NCI-H2081 (cell line): ENCODE measurements at regions not wholly inside any gene's neighbourhood (a gene's known extent, or its start where the extent isn't known, plus 50 kb on each side); places are given as distances from the start of the nearest gene placed in this dataset.

Experiments
- DNase-seq, 2 experiments: peaks; one replicate each; lab custom pipeline; 2025; lab: John Stamatoyannopoulos, UW

DNA sequence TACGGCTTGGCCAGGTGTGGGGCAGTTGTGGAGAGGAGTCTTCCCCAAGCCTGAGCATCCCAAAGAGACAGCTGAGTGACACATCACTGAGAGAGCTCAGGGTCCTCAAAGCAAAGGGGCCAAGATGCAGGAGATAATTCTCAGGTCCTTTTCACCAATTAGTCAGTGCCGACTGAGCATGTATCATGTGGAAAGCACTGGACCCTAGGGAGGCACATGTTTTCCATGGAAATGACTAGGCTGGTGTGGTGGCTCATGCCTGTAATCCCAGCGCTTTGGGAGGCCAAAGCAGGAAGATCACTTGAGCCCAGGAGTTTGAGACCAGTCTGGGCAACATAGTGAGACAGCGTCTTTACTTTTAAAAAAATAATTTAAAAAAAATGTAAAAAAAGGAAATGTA is 67.3 kb upstream of the PRPS1 start:
- DNase-seq, result no peak

DNA sequence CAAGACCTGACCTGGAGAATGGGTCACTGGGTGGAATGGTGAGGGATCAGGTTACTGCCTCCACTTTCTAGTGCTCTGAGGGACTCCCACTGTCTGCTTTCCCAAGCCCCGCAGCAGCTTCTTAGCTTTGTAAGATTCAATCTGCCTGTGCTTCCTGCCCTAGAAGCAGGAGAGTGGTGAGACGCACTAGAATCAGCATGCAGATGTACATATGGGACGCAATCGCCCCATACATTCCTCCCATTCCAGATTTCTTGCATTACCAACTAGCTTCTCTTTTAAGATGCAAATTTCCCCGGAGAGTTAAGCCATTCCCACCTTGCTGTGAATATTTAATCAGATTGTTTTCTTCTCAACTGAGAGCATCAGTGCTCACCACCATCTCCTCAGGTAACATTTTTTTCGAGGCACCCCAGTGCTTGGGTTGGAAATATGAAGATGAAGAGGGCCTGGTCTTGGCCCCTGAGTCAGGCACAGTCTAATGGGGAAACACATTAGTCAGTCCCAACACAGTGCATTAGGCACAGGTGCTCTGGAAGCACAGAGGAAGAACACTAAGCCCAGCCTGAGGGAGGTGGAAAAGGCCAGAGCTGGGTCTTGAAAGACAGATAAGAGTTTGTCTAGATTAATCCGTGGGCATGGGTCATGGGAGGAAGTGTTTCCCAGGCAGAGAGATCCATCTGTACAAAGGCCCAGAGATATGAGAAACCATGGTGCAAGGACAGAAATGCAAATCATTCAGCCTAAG is 66.7 kb upstream of the PRPS1 start:
- DNase-seq, result no peak

DNA sequence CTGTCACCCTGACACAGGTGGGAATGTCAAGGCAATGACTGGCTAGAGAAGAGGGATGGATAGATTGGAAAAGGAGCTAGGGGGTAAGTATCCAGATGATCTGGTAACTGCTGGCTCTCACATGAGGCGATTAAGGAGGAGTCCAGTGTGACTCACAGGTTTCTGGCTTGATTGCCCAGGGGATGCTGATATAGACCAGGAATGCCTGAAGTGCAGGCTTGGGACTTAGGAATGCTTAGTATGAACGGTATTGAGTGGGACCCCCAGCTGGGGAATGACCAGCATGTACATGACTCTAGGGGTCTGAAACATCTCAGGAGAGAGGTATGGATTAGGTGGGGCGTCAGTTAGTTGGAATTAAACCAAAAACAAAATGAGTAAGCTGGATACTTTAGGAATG is 65.8 kb upstream of the PRPS1 start:
- no peak for DNase-seq

DNA sequence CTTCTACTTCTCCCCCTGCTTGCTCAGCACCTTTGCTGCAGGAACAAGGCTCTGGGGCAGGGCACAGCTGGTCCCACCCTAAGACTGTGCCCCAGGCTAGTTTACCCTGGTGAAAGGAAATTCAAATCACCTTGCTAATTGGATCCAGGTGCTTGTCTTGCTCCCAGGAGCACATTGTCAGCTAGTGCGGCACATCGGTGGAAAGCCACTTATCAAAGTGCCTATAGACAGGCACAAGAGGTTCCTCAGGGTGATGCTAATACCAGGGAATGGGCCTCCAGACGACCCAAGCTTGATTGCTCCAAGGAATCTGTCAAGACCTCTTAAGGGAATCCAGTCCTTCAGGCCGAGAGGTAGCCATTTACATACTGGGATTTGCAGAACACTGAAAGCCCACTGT is 64.5 kb upstream of the PRPS1 start:
- DNase-seq, result peak; percentile 56 to 72

DNA sequence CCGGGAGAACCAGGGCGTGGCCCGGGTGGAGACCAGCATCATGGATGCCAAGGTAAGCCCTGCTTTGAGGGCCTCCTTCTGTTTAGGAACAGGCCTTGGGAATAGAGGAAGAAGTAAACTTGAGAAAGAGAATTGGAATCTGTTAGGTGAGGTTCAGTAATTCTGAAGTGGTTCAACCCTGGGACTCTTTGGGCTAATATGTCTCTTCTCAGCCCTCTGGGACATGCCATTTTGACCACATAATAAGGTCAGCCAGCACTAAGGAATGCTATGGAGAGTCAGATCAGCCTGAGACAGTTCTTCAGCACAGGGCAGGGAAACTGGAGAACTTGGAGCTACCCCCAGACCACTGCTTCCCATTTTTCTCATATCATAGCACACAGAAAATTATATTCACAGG is 63.3 kb upstream of the PRPS1 start:
- no peak for DNase-seq

DNA sequence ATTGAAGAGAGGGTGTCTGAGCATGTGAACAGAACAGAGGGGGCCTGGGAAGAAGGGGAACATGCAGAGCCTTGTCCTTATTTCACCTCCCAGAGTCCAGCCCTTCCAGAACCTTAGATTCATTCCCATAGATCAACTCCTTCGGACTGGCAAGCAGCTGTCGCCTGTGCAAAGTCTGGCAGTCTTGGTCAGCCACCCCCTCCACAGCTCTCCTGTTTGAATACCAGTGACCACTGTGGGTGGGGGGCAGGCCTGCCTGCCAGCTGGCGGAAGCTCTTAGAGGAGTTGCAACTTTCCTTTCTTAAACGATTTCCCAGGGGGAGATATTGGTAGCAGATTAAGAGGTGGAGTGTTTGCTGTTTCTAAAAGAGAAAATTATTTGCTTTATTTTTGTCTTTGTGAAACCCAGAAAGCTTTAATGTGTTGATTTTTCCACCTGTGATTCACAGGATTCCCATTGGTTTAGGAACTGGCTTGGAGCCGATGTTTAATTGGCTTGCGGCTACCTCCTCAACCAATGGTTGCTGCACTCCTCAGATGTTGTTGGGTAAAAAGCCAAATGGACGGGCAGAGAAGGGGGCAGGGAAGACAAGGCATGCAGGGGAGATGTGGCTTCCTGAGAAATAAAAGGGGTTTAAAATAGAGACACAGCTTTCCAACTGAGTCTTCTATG is 62.2 kb upstream of the PRPS1 start:
- peak; percentile 60 to 78 for DNase-seq

DNA sequence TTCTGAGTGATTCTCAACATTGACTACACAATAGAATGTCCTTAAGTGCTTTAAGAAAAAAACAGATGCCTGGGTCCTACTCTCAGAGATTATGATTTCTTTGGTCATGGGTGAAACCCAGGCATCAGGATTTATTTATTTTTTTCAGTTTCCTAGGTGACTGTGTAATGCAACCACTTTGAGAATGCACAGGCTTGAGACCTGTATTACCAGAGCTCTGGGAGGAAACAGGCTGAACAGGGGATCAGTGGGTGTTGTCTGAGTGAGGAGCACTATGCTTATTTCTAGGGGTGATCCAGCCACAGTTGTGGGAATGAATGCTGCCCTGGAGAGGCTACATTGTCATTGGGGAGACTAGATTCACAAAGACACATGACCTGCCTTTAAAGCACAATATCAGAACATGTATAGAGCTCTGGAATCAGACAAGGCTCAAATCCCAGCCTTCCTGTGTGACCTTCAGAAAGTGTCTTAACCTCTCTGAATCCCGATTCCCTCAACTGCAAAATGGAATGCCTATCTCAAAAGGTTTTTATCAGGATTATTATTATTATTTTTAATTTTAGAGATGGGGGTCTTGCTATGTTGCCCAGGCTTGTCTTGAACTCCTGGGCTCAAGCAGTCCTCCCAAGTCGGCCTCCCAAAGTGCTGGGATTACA is 61.6 kb upstream of the PRPS1 start:
- DNase-seq, result no peak

DNA sequence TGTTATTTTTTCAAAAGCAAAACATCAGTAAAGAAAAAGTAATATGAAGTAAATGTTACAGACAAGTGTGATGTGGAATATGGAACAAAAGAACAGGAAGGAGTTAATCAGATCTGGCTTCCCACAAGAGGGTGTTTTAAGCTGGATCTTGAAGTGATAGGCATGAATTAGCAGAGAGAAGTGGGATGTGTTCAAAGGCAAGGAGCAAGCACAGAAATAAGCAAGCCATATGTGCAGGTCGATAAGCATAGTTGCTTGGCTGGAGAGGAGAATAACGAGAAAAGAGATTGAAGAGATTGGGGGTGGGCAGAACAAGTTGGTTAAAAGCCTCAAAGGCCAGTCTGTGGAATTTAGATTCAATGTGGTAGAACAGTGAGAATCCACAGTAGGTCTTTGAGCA is 60.9 kb upstream of the PRPS1 start:
- no peak for DNase-seq

DNA sequence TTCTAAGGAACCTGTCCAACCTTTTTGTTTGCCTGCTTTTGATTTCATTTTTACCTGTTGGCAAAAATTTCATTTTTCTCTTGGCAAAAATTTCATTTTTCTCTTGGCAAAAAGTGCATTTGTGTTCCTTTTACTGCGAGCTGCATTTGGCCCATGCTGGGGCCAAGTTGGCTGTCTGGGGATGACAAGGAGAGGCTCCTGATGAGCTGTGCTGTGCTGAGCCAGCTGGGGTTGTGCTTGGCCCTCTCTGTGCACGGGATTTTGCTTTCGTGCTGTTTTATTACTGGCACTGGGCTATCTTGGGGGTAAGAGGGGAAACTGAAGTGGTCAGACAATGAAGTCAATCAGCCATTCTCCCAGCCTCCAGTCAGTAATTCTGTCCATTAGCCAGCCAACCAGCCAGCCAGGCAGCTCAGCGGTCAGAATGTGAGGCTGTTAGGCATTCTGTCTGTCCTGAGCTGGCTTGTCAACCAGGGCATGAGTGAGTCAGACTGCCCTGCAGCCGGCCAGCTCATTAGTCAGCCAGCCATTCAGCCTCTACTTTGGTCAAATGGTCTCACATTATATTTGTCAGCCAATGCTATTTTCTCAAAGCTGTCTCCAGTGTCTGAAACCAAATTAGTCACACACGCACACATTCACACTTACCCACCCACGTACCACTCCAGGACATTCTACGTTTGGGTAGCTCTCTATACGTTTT is 56.9 kb upstream of the PRPS1 start:
- DNase-seq, result no peak

DNA sequence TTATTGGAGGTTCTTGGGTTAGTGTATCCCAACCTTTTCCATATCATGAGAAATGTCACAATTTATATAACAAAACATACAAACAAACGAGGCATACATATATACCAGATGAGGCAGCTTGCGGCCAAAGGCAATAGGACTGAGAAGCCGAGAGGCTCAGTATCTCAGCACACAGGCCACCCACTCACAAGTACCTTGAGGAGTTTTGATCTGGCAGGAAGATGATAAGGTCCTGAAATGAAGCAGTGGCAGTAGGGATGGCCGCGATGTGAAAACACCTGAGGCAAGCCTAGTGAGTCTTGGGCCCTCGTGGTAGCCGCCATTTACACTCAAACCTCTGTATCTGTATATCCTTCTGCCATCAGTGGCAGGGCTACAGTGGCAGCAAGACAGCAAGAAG is 55.3 kb upstream of the PRPS1 start:
- DNase-seq, result no peak

DNA sequence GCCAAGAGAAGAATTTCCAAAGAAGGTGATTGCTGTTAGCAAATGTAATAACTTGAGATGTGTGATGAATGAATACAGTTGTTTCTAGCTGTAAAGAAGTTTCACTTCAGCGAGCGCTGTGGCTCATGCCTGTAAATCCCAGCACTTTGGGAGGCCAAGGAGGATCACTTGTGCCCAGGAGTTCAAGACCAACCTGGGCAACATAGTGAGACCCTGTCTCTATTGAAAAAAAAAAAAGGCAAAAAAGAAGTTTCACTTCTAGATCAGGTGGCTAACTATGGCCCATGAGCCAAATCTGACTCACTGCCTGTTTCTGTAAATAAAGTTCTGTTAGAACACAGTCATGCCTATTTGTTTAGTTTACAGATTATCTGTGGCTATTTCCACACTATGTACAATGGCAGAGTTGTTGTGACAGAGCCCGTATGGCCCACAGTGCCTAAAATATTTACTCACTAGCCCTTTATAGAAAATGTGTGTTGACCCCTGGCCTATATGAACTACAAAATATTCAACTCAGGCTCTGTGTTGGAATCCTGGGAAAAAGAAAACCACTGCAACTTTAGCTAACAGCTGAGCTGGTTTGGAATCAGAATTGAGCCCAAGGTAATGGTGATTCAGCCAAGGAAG is 54.1 kb upstream of the PRPS1 start:
- no peak for DNase-seq

DNA sequence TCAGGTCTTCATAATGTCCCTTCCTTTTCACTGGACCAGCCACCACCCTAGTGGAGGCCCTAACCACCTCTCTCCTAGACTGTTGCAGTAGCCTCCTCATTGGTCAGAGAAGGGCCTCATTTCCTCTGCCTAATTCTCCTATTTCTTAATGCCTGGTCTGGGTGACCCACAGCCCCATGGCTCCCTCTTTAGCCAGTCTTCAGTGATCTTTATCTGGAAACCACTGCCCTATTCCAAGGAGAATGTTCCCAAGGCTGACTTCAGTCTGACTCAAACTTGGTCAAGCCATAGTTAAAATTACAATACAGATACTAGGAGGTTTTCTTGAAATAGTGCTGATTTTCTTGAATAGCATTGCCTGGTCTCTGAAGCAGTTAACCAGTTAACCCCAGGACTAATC is 53.6 kb upstream of the PRPS1 start:
- no peak for DNase-seq

DNA sequence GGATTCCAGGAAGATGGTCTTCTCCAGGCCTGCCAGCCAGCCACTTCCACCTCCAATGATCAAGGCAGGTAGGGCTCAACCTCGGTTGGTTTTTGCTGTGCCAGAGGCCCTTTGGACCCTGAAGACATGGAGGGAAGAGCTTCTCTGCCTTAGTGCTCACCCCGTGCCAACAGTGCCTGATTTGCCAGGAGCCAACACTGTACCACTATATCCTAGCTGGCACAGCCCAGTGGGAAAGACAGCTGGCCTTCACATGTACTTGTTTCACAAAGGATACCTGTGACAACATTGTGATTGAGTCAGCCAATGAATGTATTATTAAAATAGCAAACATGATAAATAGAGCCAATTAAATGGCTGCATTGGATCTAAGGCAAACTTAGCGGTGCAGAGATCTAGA is 51.9 kb upstream of the PRPS1 start:
- DNase-seq, result no peak

DNA sequence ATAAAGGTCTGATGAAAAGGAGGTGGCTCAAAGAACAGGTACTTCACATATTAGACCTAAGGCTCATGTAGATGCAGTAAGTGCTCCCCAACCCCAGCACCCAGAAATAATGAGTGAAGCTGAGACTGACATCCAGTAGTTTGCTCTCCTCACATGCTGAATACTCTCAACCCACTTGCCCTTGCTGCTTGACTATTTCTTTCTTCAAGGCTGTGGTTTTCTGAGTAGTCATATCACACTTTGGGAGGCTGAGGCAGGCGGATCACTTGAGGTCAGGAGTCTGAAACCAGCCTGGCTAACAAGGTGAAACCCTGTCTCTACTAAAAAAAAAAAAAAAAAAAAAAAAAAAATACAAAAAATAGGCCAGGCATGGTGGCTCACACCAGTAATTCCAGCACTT is 51.5 kb upstream of the PRPS1 start:
- DNase-seq, result no peak

DNA sequence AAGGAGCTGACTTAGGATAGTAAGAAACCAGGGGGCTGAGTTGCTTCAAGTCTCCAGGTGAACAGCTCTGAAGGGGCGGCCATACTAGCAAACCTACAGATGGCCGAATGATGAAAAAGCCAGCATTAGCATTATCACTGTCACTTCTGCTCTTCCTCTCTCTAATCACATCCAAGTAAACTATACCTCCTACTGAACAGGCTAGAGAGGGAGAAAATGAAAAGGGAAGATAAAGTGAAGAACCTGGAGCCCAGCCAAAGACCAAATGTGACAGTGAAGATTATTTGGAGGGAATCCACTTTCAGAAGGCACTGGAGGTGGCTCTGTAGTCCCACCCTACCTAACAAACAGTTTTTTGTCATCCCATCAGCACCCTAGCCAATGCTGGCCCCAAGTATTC is 50.4 kb upstream of the PRPS1 start:
- no peak for DNase-seq
